ENCODE measurements at regions not wholly inside any gene's neighbourhood (a gene's known extent, or its start where the extent isn't known, plus 50 kb on each side); places are given as distances from the start of the nearest gene placed in this dataset.

GRCh38 chr1:2857521-2857920, 56.0 kb upstream of the TTC34 start:
- TF ChIP-seq CTCF (IDR thresholded peaks at IDR 0.05 in 4 of 5, conservative IDR thresholded peaks at IDR 0.05 in 1 of 5) (no peak), POLR2A (IDR thresholded peaks at IDR 0.05) (no peak)

Data from gastrocnemius medialis (tissue), 4 donors.